ENCODE measurements at regions not wholly inside any gene's neighbourhood (a gene's known extent, or its start where the extent isn't known, plus 50 kb on each side); places are given as distances from the start of the nearest gene placed in this dataset.

DNA sequence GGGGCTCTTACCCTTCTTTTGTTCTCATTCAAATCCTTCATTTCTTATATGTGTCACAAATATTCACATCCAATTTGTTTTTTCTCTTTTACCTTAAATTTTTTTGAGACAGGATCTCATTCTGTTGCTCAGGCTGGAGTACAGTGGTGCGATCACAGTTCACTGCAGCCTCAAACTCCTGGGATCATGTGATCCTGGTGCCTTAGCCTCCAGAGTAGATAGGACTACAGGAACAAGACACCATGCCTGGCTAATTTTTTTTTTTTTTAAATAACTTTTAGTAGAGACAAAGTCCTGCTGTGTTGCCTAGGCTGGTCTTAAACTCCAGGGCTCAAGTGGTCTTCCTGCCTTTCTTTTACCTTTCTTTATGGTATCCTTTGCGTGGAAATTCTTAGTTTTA is 66.5 kb downstream of the POLR2M start:
- TF ChIP-seq, protein P1, sequence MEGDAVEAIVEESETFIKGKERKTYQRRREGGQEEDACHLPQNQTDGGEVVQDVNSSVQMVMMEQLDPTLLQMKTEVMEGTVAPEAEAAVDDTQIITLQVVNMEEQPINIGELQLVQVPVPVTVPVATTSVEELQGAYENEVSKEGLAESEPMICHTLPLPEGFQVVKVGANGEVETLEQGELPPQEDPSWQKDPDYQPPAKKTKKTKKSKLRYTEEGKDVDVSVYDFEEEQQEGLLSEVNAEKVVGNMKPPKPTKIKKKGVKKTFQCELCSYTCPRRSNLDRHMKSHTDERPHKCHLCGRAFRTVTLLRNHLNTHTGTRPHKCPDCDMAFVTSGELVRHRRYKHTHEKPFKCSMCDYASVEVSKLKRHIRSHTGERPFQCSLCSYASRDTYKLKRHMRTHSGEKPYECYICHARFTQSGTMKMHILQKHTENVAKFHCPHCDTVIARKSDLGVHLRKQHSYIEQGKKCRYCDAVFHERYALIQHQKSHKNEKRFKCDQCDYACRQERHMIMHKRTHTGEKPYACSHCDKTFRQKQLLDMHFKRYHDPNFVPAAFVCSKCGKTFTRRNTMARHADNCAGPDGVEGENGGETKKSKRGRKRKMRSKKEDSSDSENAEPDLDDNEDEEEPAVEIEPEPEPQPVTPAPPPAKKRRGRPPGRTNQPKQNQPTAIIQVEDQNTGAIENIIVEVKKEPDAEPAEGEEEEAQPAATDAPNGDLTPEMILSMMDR (IDR thresholded peaks at IDR 0.05; ENCODE audit: low read depth, low read length) = no peak
- no peak for TF ChIP-seq EZH2phosphoT487 (IDR thresholded peaks at IDR 0.05; ENCODE audit: low read depth)
